LNCaP clone FGC (cell line): ENCODE measurements at regions not wholly inside any gene's neighbourhood (a gene's known extent, or its start where the extent isn't known, plus 50 kb on each side); places are given as distances from the start of the nearest gene placed in this dataset.
"Not testable (repeated sequence)": the region's sequence is repeated elsewhere in the genome, so short reads cannot be mapped to it uniquely, and the experiment has no call there.

Source experiments
- DNase-seq: peaks from one replicate; pipeline ENCODE4 v3.0.0-alpha.2; 2011; ENCODE audit warnings: low read depth
- H3K4me3 ChIP-seq: 2 replicates; pipeline ENCODE4 v1.5.1; 2011; ENCODE audit warnings: mild to moderate bottlenecking, low read depth, low read length, control low read depth
- CTCF ChIP-seq: IDR thresholded peaks from 2 replicates; pipeline ENCODE4 v1.5.1; 2012; ENCODE audit warnings: mild to moderate bottlenecking; ENCODE audit not compliant: control insufficient read depth, insufficient read depth; ENCODE audit errors: extremely low read depth

- H3K4me3 ChIP-seq = no peak overlapping the region
- DNase-seq = no peak
These were observed 760.3 kb downstream of the NOVA1 start for GRCh38 chr14:25837551-25837965.

GRCh38 chr14:25836636-25837035 is 761.2 kb downstream of the NOVA1 start:
- no peak for TF ChIP-seq CTCF
- H3K4me3 ChIP-seq = no peak overlapping the region
- no peak for DNase-seq

More at GRCh38 chr14:25837551-25837965, 760.3 kb downstream of the NOVA1 start:
- TF ChIP-seq CTCF = no peak

- TF ChIP-seq CTCF = peak; percentile 80
- peak; percentile 49 for DNase-seq
- H3K4me3 ChIP-seq = no peak overlapping the region
These were observed 764.3 kb downstream of the NOVA1 start for GRCh38 chr14:25833341-25834126.

- no peak for TF ChIP-seq CTCF
- DNase-seq = no peak
- H3K4me3 ChIP-seq = no peak overlapping the region
These were observed 765.2 kb downstream of the NOVA1 start for GRCh38 chr14:25832585-25832984.

- no peak for TF ChIP-seq CTCF
- DNase-seq = no peak
- no peak overlapping the region for H3K4me3 ChIP-seq
These were observed 769.3 kb downstream of the NOVA1 start for GRCh38 chr14:25828562-25828961.

GRCh38 chr14:25826105-25826504 is 771.7 kb downstream of the NOVA1 start:
- TF ChIP-seq CTCF = no peak
- H3K4me3 ChIP-seq = no peak overlapping the region
- no peak for DNase-seq

GRCh38 chr14:25820368-25820767 is 770.4 kb upstream of the STXBP6 start:
- no peak for DNase-seq
- no peak overlapping the region for H3K4me3 ChIP-seq
- TF ChIP-seq CTCF = no peak

- not testable (repeated sequence) for DNase-seq, H3K4me3 ChIP-seq
These were observed 764.7 kb upstream of the STXBP6 start for GRCh38 chr14:25814622-25815021.
